ENCODE measurements at regions not wholly inside any gene's neighbourhood (a gene's known extent, or its start where the extent isn't known, plus 50 kb on each side); places are given as distances from the start of the nearest gene placed in this dataset.

GRCh38 chr9:80369641-80370040 is 797.9 kb downstream of the TLE4 start:
- no peaks in the 10 kb centered on the region for H3K27me3 Mint-ChIP-seq

GRCh38 chr9:80366626-80367025 is 794.9 kb downstream of the TLE4 start:
- no peaks in the 10 kb centered on the region for H3K27me3 Mint-ChIP-seq
- no peak overlapping the region for H3K27ac Mint-ChIP-seq
- ATAC-seq (ENCODE audit: low read depth) (no peak), DNase-seq (ENCODE audit: low spot score in 2 of 2) (no peak)
- peaks cover 4% of the 10 kb centered on the region for H3K4me1 Mint-ChIP-seq
- peaks cover 5% of the 10 kb centered on the region for H3K9me3 Mint-ChIP-seq
- peaks cover 28% of the 10 kb centered on the region for H3K36me3 Mint-ChIP-seq
- no peak overlapping the region for H3K4me3 Mint-ChIP-seq

More at GRCh38 chr9:80369641-80370040, 797.9 kb downstream of the TLE4 start:
- DNase-seq (ENCODE audit: low spot score in 2 of 2) = no peak
- Mint-ChIP-seq H3K9me3 (peaks cover 5% of the 10 kb centered on the region), H3K4me3 (no peak overlapping the region), H3K36me3 (peaks cover 18% of the 10 kb centered on the region), H3K27ac (no peak overlapping the region), H3K4me1 (peaks cover 4% of the 10 kb centered on the region)
- ATAC-seq (ENCODE audit: low read depth) = no peak

- Mint-ChIP-seq H3K27ac (no peak overlapping the region), H3K27me3 (no peaks in the 10 kb centered on the region), H3K4me1 (no peaks in the 10 kb centered on the region), H3K9me3 (peaks cover 3% of the 10 kb centered on the region), H3K4me3 (no peak overlapping the region), H3K36me3 (peaks cover 33% of the 10 kb centered on the region)
- ATAC-seq (ENCODE audit: low read depth) (no peak), DNase-seq (ENCODE audit: low spot score in 2 of 2) (no peak)
Measured at GRCh38 chr9:80359941-80360881, 788.4 kb downstream of the TLE4 start.

- peaks cover 2% of the 10 kb centered on the region for H3K9me3 Mint-ChIP-seq
- peaks cover under 1% of the 10 kb centered on the region for H3K4me1 Mint-ChIP-seq
- H3K27me3 Mint-ChIP-seq = no peaks in the 10 kb centered on the region
- no peak overlapping the region for H3K4me3 Mint-ChIP-seq
- H3K36me3 Mint-ChIP-seq = peaks cover 30% of the 10 kb centered on the region
- no peak for ATAC-seq (ENCODE audit: low read depth)
- no peak overlapping the region for H3K27ac Mint-ChIP-seq
- DNase-seq (ENCODE audit: low spot score in 2 of 2) = no peak
Measured at GRCh38 chr9:80359291-80359690, 787.5 kb downstream of the TLE4 start.

GRCh38 chr9:80352967-80353366 is 781.2 kb downstream of the TLE4 start:
- Mint-ChIP-seq H3K27ac (no peak overlapping the region), H3K4me3 (no peak overlapping the region), H3K27me3 (no peaks in the 10 kb centered on the region), H3K4me1 (peaks cover 5% of the 10 kb centered on the region), H3K36me3 (peaks cover 20% of the 10 kb centered on the region), H3K9me3 (peaks cover 3% of the 10 kb centered on the region)
- ATAC-seq (ENCODE audit: low read depth) (no peak), DNase-seq (ENCODE audit: low spot score in 2 of 2) (no peak)

GRCh38 chr9:80351612-80352011 is 779.8 kb downstream of the TLE4 start:
- DNase-seq (ENCODE audit: low spot score in 2 of 2) (no peak), ATAC-seq (ENCODE audit: low read depth) (no peak)
- Mint-ChIP-seq H3K4me3 (no peak overlapping the region), H3K36me3 (peaks cover 16% of the 10 kb centered on the region), H3K4me1 (peaks cover 5% of the 10 kb centered on the region), H3K27me3 (no peaks in the 10 kb centered on the region), H3K9me3 (peaks cover 3% of the 10 kb centered on the region), H3K27ac (no peak overlapping the region)

- Mint-ChIP-seq H3K4me1 (no peaks in the 10 kb centered on the region), H3K27me3 (no peaks in the 10 kb centered on the region), H3K4me3 (no peak overlapping the region), H3K27ac (no peak overlapping the region), H3K36me3 (peaks cover 21% of the 10 kb centered on the region), H3K9me3 (peaks cover 5% of the 10 kb centered on the region)
- no peak for DNase-seq (ENCODE audit: low spot score in 2 of 2)
- no peak for ATAC-seq (ENCODE audit: low read depth)
Measured at GRCh38 chr9:80326105-80326504, 754.3 kb downstream of the TLE4 start.

- no peak overlapping the region for H3K4me3 Mint-ChIP-seq
- DNase-seq (ENCODE audit: low spot score in 2 of 2) (no peak), ATAC-seq (ENCODE audit: low read depth) (no peak)
- H3K36me3 Mint-ChIP-seq = peaks cover 6% of the 10 kb centered on the region
- H3K4me1 Mint-ChIP-seq = no peaks in the 10 kb centered on the region
- H3K27ac Mint-ChIP-seq = no peak overlapping the region
- peaks cover 2% of the 10 kb centered on the region for H3K9me3 Mint-ChIP-seq
- no peaks in the 10 kb centered on the region for H3K27me3 Mint-ChIP-seq
Measured at GRCh38 chr9:80320916-80321315, 749.2 kb downstream of the TLE4 start.

- Mint-ChIP-seq H3K36me3 (peaks cover 4% of the 10 kb centered on the region), H3K27ac (no peak overlapping the region), H3K4me1 (no peaks in the 10 kb centered on the region), H3K9me3 (peaks cover 2% of the 10 kb centered on the region), H3K27me3 (no peaks in the 10 kb centered on the region), H3K4me3 (no peak overlapping the region)
- ATAC-seq (ENCODE audit: low read depth) = no peak
- no peak for DNase-seq (ENCODE audit: low spot score in 2 of 2)
Measured at GRCh38 chr9:80320480-80320879, 748.7 kb downstream of the TLE4 start.

GRCh38 chr9:80305136-80305535 is 733.4 kb downstream of the TLE4 start:
- ATAC-seq (ENCODE audit: low read depth) = no peak
- no peak for DNase-seq (ENCODE audit: low spot score in 2 of 2)
- Mint-ChIP-seq H3K27ac (no peak overlapping the region), H3K4me1 (peaks cover 9% of the 10 kb centered on the region), H3K36me3 (peaks cover 17% of the 10 kb centered on the region), H3K27me3 (no peaks in the 10 kb centered on the region), H3K9me3 (no peaks in the 10 kb centered on the region), H3K4me3 (no peak overlapping the region)

GRCh38 chr9:80294955-80295354 is 723.2 kb downstream of the TLE4 start:
- Mint-ChIP-seq H3K36me3 (peaks cover 30% of the 10 kb centered on the region), H3K27me3 (no peaks in the 10 kb centered on the region), H3K4me3 (no peak overlapping the region), H3K9me3 (peaks cover 5% of the 10 kb centered on the region), H3K4me1 (peaks cover 2% of the 10 kb centered on the region), H3K27ac (no peak overlapping the region)
- ATAC-seq (ENCODE audit: low read depth) (no peak), DNase-seq (ENCODE audit: low spot score in 2 of 2) (no peak)

GRCh38 chr9:80294318-80294717 is 722.6 kb downstream of the TLE4 start:
- no peak for DNase-seq (ENCODE audit: low spot score in 2 of 2)
- Mint-ChIP-seq H3K27ac (no peak overlapping the region), H3K4me3 (no peak overlapping the region), H3K27me3 (no peaks in the 10 kb centered on the region), H3K36me3 (peaks cover 31% of the 10 kb centered on the region), H3K4me1 (peaks cover 2% of the 10 kb centered on the region), H3K9me3 (peaks cover 6% of the 10 kb centered on the region)
- no peak for ATAC-seq (ENCODE audit: low read depth)

- no peak overlapping the region for H3K4me3 Mint-ChIP-seq
- H3K9me3 Mint-ChIP-seq = peaks cover 8% of the 10 kb centered on the region
- peaks cover 31% of the 10 kb centered on the region for H3K36me3 Mint-ChIP-seq
- DNase-seq (ENCODE audit: low spot score in 2 of 2) = no peak
- H3K27ac Mint-ChIP-seq = no peak overlapping the region
- H3K27me3 Mint-ChIP-seq = no peaks in the 10 kb centered on the region
- H3K4me1 Mint-ChIP-seq = no peaks in the 10 kb centered on the region
- ATAC-seq (ENCODE audit: low read depth) = no peak
Measured at GRCh38 chr9:80292231-80292630, 720.5 kb downstream of the TLE4 start.

GRCh38 chr9:80285326-80285725 is 713.6 kb downstream of the TLE4 start:
- no peaks in the 10 kb centered on the region for H3K27me3 Mint-ChIP-seq
- peaks cover 13% of the 10 kb centered on the region for H3K36me3 Mint-ChIP-seq
- no peak overlapping the region for H3K4me3 Mint-ChIP-seq
- peaks cover 3% of the 10 kb centered on the region for H3K9me3 Mint-ChIP-seq
- DNase-seq (ENCODE audit: low spot score in 2 of 2) = no peak
- peaks cover 5% of the 10 kb centered on the region for H3K4me1 Mint-ChIP-seq
- H3K27ac Mint-ChIP-seq = no peak overlapping the region
- ATAC-seq (ENCODE audit: low read depth) = no peak

GRCh38 chr9:80282766-80283165 is 711.0 kb downstream of the TLE4 start:
- no peak overlapping the region for H3K27ac Mint-ChIP-seq
- ATAC-seq (ENCODE audit: low read depth) (no peak), DNase-seq (ENCODE audit: low spot score in 2 of 2) (no peak)
- peaks cover 16% of the 10 kb centered on the region for H3K36me3 Mint-ChIP-seq
- no peaks in the 10 kb centered on the region for H3K27me3 Mint-ChIP-seq
- H3K4me1 Mint-ChIP-seq = peaks cover 6% of the 10 kb centered on the region
- no peak overlapping the region for H3K4me3 Mint-ChIP-seq
- H3K9me3 Mint-ChIP-seq = no peaks in the 10 kb centered on the region

Measured in memory B cell (primary cell).